Caki2 (cell line): ENCODE measurements at regions not wholly inside any gene's neighbourhood (a gene's known extent, or its start where the extent isn't known, plus 50 kb on each side); places are given as distances from the start of the nearest gene placed in this dataset.

Experiments used
- DNase-seq: peaks from one replicate; pipeline ENCODE4 v3.0.0-alpha.2; 2015; ENCODE audit warnings: low read depth
- in situ Hi-C: cut with HindIII; loops from 2 replicates; pipeline ENCODE4 v1.10.0; 2016; ENCODE audit warnings: low sequenced_read_pairs, low pct_unique_long_range_greater_than_20kb, mixed read lengths

- in situ Hi-C loops = no loop called here
- no peak for DNase-seq
Measured at GRCh38 chr2:181309586-181309985, 147.6 kb upstream of the ITGA4 start.

GRCh38 chr2:181310967-181311366 is 146.2 kb upstream of the ITGA4 start:
- in situ Hi-C loops = no loop called here
- DNase-seq = no peak

GRCh38 chr2:181311837-181312236 is 145.3 kb upstream of the ITGA4 start:
- DNase-seq = no peak
- in situ Hi-C loops = no loop called here

GRCh38 chr2:181312515-181312927 is 144.7 kb upstream of the ITGA4 start:
- in situ Hi-C loops = no loop called here

GRCh38 chr2:181313845-181314244 is 143.3 kb upstream of the ITGA4 start:
- no peak for DNase-seq
- in situ Hi-C loops = no loop called here

More at GRCh38 chr2:181312515-181312927, 144.7 kb upstream of the ITGA4 start:
- no peak for DNase-seq

- in situ Hi-C loops = no loop called here
- DNase-seq = no peak
Measured at GRCh38 chr2:181314551-181314950, 142.6 kb upstream of the ITGA4 start.

- in situ Hi-C loops = no loop called here
- no peak for DNase-seq
Measured at GRCh38 chr2:181317511-181317910, 139.7 kb upstream of the ITGA4 start.

- in situ Hi-C loops = no loop called here
Measured at GRCh38 chr2:181318504-181319280, 138.5 kb upstream of the ITGA4 start.

GRCh38 chr2:181319286-181319685 is 137.9 kb upstream of the ITGA4 start:
- in situ Hi-C loops = no loop called here
- DNase-seq = no peak

More at GRCh38 chr2:181318504-181319280, 138.5 kb upstream of the ITGA4 start:
- no peak for DNase-seq

GRCh38 chr2:181320638-181321037 is 136.5 kb upstream of the ITGA4 start:
- in situ Hi-C loops = no loop called here
- no peak for DNase-seq

- in situ Hi-C loops = no loop called here
- DNase-seq = no peak
Measured at GRCh38 chr2:181324912-181325311, 132.3 kb upstream of the ITGA4 start.

GRCh38 chr2:181326661-181327060 is 130.5 kb upstream of the ITGA4 start:
- in situ Hi-C loops = no loop called here
- DNase-seq = no peak

GRCh38 chr2:181330286-181330685 is 126.9 kb upstream of the ITGA4 start:
- in situ Hi-C loops = no loop called here
- DNase-seq = no peak

GRCh38 chr2:181332044-181332605 is 125.1 kb upstream of the ITGA4 start:
- in situ Hi-C loops = no loop called here
- no peak for DNase-seq

- in situ Hi-C loops = no loop called here
Measured at GRCh38 chr2:181334158-181334826, 122.9 kb upstream of the ITGA4 start.

GRCh38 chr2:181340891-181341290 is 116.3 kb upstream of the ITGA4 start:
- DNase-seq = no peak
- in situ Hi-C loops = no loop called here

More at GRCh38 chr2:181334158-181334826, 122.9 kb upstream of the ITGA4 start:
- DNase-seq = no peak

- no peak for DNase-seq
- in situ Hi-C loops = no loop called here
Measured at GRCh38 chr2:181341855-181342600, 115.2 kb upstream of the ITGA4 start.

GRCh38 chr2:181348107-181348837 is 108.9 kb upstream of the ITGA4 start:
- DNase-seq = no peak
- in situ Hi-C loops = no loop called here
